ENCODE measurements at regions not wholly inside any gene's neighbourhood (a gene's known extent, or its start where the extent isn't known, plus 50 kb on each side); places are given as distances from the start of the nearest gene placed in this dataset.

GRCh38 chr1:58308206-58308605 lies 238.3 kb downstream of the OMA1 start (continued):
- TF ChIP-seq CTCF (IDR thresholded peaks at IDR 0.05 in 2 of 3, conservative IDR thresholded peaks at IDR 0.05 in 1 of 3; ENCODE audit: borderline replicate concordance in 1 of 3, insufficient read depth in 1 of 3, low read depth in 2 of 3, low read length in 2 of 3) (no peak), ZNF274 (IDR thresholded peaks at IDR 0.05; ENCODE audit: low read depth, low read length) (no peak)

DNA sequence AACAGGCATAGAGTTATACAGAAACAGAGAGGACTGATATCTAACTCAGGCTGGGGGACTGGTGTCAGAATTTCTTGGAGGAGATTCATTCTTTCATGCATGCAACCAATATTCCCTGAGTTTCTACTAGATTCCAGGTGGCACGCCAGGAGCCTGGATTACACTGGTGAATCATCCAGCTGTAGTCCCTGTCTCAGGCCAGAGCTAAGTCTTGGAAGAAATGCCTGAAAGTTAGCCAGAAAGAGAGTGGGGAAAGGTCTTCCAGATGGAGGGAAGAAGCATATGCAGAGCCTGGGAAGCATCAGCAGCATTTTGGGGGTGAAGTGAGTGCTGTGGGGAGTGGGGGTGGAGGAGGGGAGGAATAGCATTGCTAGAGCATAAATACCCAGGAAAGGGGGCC lies 239.1 kb downstream of the OMA1 start:
- DNase-seq (ENCODE audit: low read depth, low spot score) (no peak), ATAC-seq (no peak)
- H4K20me1 ChIP-seq (ENCODE audit: insufficient read depth): no peaks in the 10 kb centered on the region
- H3K4me3 ChIP-seq (replicated peaks in 1 of 2; ENCODE audit: low read depth in 1 of 2, low read length in 2 of 2): no peak overlapping the region
- intact Hi-C loops (cut with micrococcal nuclease): no loop called here
- no peak overlapping the region for H2AFZ ChIP-seq (ENCODE audit: low read depth, low read length, poor library complexity, severe bottlenecking)
- peaks cover 63% of the 10 kb centered on the region for H3K27me3 ChIP-seq (ENCODE audit: insufficient read depth, low read length)
- POLR2A ChIA-PET: no interaction called here
- no peak overlapping the region for H3K9ac ChIP-seq (ENCODE audit: low read length)
- RAD21 ChIA-PET (ENCODE audit: low non-redundant PET in 1 of 2, low total read pairs in 2 of 2, uncharacterized antibody in 2 of 2, unreplicated experiment in 2 of 2): no interaction called here
- H3K36me3 ChIP-seq (ENCODE audit: control insufficient read depth in 1 of 2, insufficient read depth in 2 of 2, low read length in 2 of 2): no peaks in the 10 kb centered on the region
- TF ChIP-seq ZNF274 (IDR thresholded peaks at IDR 0.05; ENCODE audit: low read depth, low read length): no peak
- no peak for TF ChIP-seq YY1 (IDR thresholded peaks at IDR 0.05; ENCODE audit: extremely low read depth, insufficient replicate concordance, low read depth, low read length)
- no peak for TF ChIP-seq EZH2phosphoT487 (IDR thresholded peaks at IDR 0.05; ENCODE audit: borderline replicate concordance)
- TF ChIP-seq ELF1 (IDR thresholded peaks at IDR 0.05; ENCODE audit: borderline replicate concordance, low read depth): no peak
- no peak for TF ChIP-seq EZH2 (IDR thresholded peaks at IDR 0.05)
- TF ChIP-seq, protein P1, sequence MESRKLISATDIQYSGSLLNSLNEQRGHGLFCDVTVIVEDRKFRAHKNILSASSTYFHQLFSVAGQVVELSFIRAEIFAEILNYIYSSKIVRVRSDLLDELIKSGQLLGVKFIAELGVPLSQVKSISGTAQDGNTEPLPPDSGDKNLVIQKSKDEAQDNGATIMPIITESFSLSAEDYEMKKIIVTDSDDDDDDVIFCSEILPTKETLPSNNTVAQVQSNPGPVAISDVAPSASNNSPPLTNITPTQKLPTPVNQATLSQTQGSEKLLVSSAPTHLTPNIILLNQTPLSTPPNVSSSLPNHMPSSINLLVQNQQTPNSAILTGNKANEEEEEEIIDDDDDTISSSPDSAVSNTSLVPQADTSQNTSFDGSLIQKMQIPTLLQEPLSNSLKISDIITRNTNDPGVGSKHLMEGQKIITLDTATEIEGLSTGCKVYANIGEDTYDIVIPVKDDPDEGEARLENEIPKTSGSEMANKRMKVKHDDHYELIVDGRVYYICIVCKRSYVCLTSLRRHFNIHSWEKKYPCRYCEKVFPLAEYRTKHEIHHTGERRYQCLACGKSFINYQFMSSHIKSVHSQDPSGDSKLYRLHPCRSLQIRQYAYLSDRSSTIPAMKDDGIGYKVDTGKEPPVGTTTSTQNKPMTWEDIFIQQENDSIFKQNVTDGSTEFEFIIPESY (IDR thresholded peaks at IDR 0.05; ENCODE audit: extremely low read depth, insufficient replicate concordance, low read length): no peak
- TF ChIP-seq TCF7L2 (IDR thresholded peaks at IDR 0.05; ENCODE audit: borderline replicate concordance, extremely low read depth, insufficient read depth, insufficient read length): no peak
- H3K9me3 ChIP-seq (ENCODE audit: control insufficient read depth in 1 of 2, insufficient read depth in 1 of 2, low read depth in 1 of 2, low read length in 2 of 2): no peaks in the 10 kb centered on the region
- H3K27ac ChIP-seq (ENCODE audit: low read depth, low read length): no peak overlapping the region
- no peaks in the 10 kb centered on the region for H3K9me2 ChIP-seq (ENCODE audit: insufficient read depth)
- no peaks in the 10 kb centered on the region for H3K4me1 ChIP-seq (ENCODE audit: control insufficient read depth in 1 of 2, insufficient read depth in 2 of 2, low read length in 2 of 2)
- no TSS peak for BruUV-seq (replicated peaks)
- no peak overlapping the region for H3K4me2 ChIP-seq (ENCODE audit: low read length)
- CTCF ChIA-PET: no interaction called here
- no peaks in the 10 kb centered on the region for H3K79me2 ChIP-seq (ENCODE audit: insufficient read depth, low read length)
